HEK293 (cell line): ENCODE measurements at regions not wholly inside any gene's neighbourhood (a gene's known extent, or its start where the extent isn't known, plus 50 kb on each side); places are given as distances from the start of the nearest gene placed in this dataset.

Experiments used
- CTCF ChIA-PET: fragments of 350-600 bp; formaldehyde crosslinking; extraction: SDS; loops from one replicate; lab custom pipeline; 2021; ENCODE audit warnings: antibody characterized with exemption; lab: Yijun Ruan, JAX
- POLR2A ChIA-PET: fragments of 300-600 bp; formaldehyde crosslinking; extraction: SDS; loops from one replicate; lab custom pipeline; 2020; ENCODE audit warnings: antibody characterized with exemption, inconsistent platforms; lab: Yijun Ruan, JAX
- H3K27ac ChIP-seq: fragments of 200-500 bp; sonication (Bioruptor generic); 2 replicates; pipeline ENCODE4 v1.5.1; 2014; ENCODE audit warnings: low read depth, low read length, control low read depth, inconsistent platforms; ENCODE audit errors: extremely low read depth
- H3K36me3 ChIP-seq, 2 experiments: fragments of 200-500 bp in 1 of 2; sonication (Bioruptor generic) in 1 of 2; 1 replicate in 1 of 2; 2 replicates in 1 of 2; pipeline ENCODE4 v1.5.1; 2014 to 2017; ENCODE audit warnings: inconsistent platforms in 2 of 2, low read length in 2 of 2; ENCODE audit not compliant: control insufficient read depth in 2 of 2, insufficient read depth in 1 of 2
- H3K4me1 ChIP-seq: fragments of 200-500 bp; sonication (Bioruptor generic); 2 replicates; pipeline ENCODE4 v1.5.1; 2014; ENCODE audit warnings: mild to moderate bottlenecking, low read length, inconsistent platforms; ENCODE audit not compliant: control insufficient read depth, insufficient read depth
- H3K4me3 ChIP-seq: 2 replicates; pipeline ENCODE4 v1.5.1; 2011; ENCODE audit warnings: low read depth, mild to moderate bottlenecking, control low read depth, low read length, moderate library complexity
- H3K9me3 ChIP-seq: fragments of 200-500 bp; sonication (Bioruptor generic); 2 replicates; pipeline ENCODE4 v1.5.1; 2014; ENCODE audit warnings: low read depth, low read length, inconsistent platforms; ENCODE audit not compliant: control insufficient read depth, insufficient read depth
- FEZF1 ChIP-seq: fragments of 450-650 bp; formaldehyde crosslinking; IDR thresholded peaks from 2 replicates; pipeline ENCODE4 v1.5.1; 2016; ENCODE audit warnings: missing biosample characterization, missing genetic modification characterization
- KLF1 ChIP-seq: fragments of 450-650 bp; formaldehyde crosslinking; IDR thresholded peaks from 2 replicates; pipeline ENCODE4 v1.5.1; 2016; ENCODE audit warnings: missing biosample characterization, missing genetic modification characterization
- KLF8 ChIP-seq: fragments of 450-650 bp; formaldehyde crosslinking; IDR thresholded peaks from 2 replicates; pipeline ENCODE4 v1.5.1; 2016; ENCODE audit warnings: missing biosample characterization, missing genetic modification characterization
- PRDM10 ChIP-seq: fragments of 450-650 bp; formaldehyde crosslinking; IDR thresholded peaks from 2 replicates; pipeline ENCODE4 v1.5.1; 2016; ENCODE audit warnings: missing biosample characterization, missing genetic modification characterization
- SCRT2 ChIP-seq: fragments of 450-650 bp; formaldehyde crosslinking; IDR thresholded peaks from 2 replicates; pipeline ENCODE4 v1.5.1; 2016; ENCODE audit warnings: missing biosample characterization, missing genetic modification characterization
- ZBTB21 ChIP-seq: fragments of 450-650 bp; formaldehyde crosslinking; IDR thresholded peaks from 2 replicates; pipeline ENCODE4 v1.5.1; 2017; ENCODE audit warnings: missing biosample characterization, missing genetic modification characterization
- ZBTB49 ChIP-seq: fragments of 450-650 bp; formaldehyde crosslinking; IDR thresholded peaks from 2 replicates; pipeline ENCODE4 v1.5.1; 2016; ENCODE audit warnings: missing biosample characterization, missing genetic modification characterization, low read depth
- ZFP37 ChIP-seq: fragments of 450-650 bp; formaldehyde crosslinking; IDR thresholded peaks from 2 replicates; pipeline ENCODE4 v1.5.1; 2016; ENCODE audit warnings: missing biosample characterization, missing genetic modification characterization
- ZNF138 ChIP-seq: fragments of 450-650 bp; formaldehyde crosslinking; IDR thresholded peaks from 2 replicates; pipeline ENCODE4 v1.5.1; 2016; ENCODE audit warnings: missing biosample characterization, missing genetic modification characterization, borderline replicate concordance
- ZNF184 ChIP-seq: fragments of 450-650 bp; IDR thresholded peaks from 2 replicates; pipeline ENCODE4 v1.5.1; 2018; ENCODE audit warnings: missing biosample characterization, mild to moderate bottlenecking, missing genetic modification characterization
- ZNF433 ChIP-seq: fragments of 450-650 bp; formaldehyde crosslinking; IDR thresholded peaks from 2 replicates; pipeline ENCODE4 v1.5.1; 2016; ENCODE audit warnings: missing biosample characterization, missing genetic modification characterization, low read depth
- ZNF48 ChIP-seq: fragments of 450-650 bp; formaldehyde crosslinking; IDR thresholded peaks from 2 replicates; pipeline ENCODE4 v1.5.1; 2016; ENCODE audit warnings: missing biosample characterization, missing genetic modification characterization
- ZNF529 ChIP-seq: fragments of 450-650 bp; formaldehyde crosslinking; IDR thresholded peaks from 2 replicates; pipeline ENCODE4 v1.5.1; 2017; ENCODE audit warnings: missing genetic modification characterization, missing biosample characterization; ENCODE audit not compliant: insufficient replicate concordance
- ZNF621 ChIP-seq: fragments of 450-650 bp; formaldehyde crosslinking; IDR thresholded peaks from 2 replicates; pipeline ENCODE4 v1.5.1; 2017; ENCODE audit warnings: missing biosample characterization, missing genetic modification characterization
- ZNF645 ChIP-seq: fragments of 450-650 bp; formaldehyde crosslinking; IDR thresholded peaks from 2 replicates; pipeline ENCODE4; 2016; ENCODE audit warnings: missing biosample characterization, missing genetic modification characterization
- ZNF747 ChIP-seq: fragments of 450-650 bp; formaldehyde crosslinking; IDR thresholded peaks from 2 replicates; pipeline ENCODE4 v1.5.1; 2016; ENCODE audit warnings: missing biosample characterization, missing genetic modification characterization
- ZSCAN18 ChIP-seq: fragments of 450-650 bp; formaldehyde crosslinking; IDR thresholded peaks from 2 replicates; pipeline ENCODE4 v1.5.1; 2016; ENCODE audit warnings: missing biosample characterization, missing genetic modification characterization
- ZSCAN30 ChIP-seq: fragments of 450-650 bp; IDR thresholded peaks from 2 replicates; pipeline ENCODE4 v1.5.1; 2018; ENCODE audit warnings: missing biosample characterization, mild to moderate bottlenecking, missing genetic modification characterization, moderate library complexity

- no peak for TF ChIP-seq ZSCAN18 (tag by site-specific recombination)
- TF ChIP-seq ZNF184 (tag by site-specific recombination) = no peak
- TF ChIP-seq KLF8 = no peak
- no peak for TF ChIP-seq ZBTB49 (tag by site-specific recombination)
- no peak for TF ChIP-seq ZNF48 (tag by site-specific recombination)
- no peak for TF ChIP-seq ZNF645 (tag by site-specific recombination)
- no peak for TF ChIP-seq ZNF621 (tag by site-specific recombination)
- no peak for TF ChIP-seq ZBTB21 (tag by site-specific recombination)
- TF ChIP-seq ZFP37 (tag by site-specific recombination) = no peak
Measured at GRCh38 chr6:12436683-12437082, 146.5 kb downstream of the EDN1 start (continued).

- H3K36me3 ChIP-seq = no peaks in the 10 kb centered on the region
- ChIA-PET CTCF (interaction anchor here (0.8 to 1.1 kb wide), 3 partner anchors 43 to 147 kb away, joined by 3 to 7 read pairs (median 6); no protein-coding TSS in a partner anchor), POLR2A (no interaction called here)
- no peak overlapping the region for H3K4me3 ChIP-seq
- H3K4me1 ChIP-seq = no peaks in the 10 kb centered on the region
- H3K9me3 ChIP-seq = no peaks in the 10 kb centered on the region
- H3K27ac ChIP-seq = no peak overlapping the region
- TF ChIP-seq FEZF1 = no peak
- no peak for TF ChIP-seq KLF1 (tag by site-specific recombination)
- no peak for TF ChIP-seq ZNF747 (tag by site-specific recombination)
- no peak for TF ChIP-seq ZSCAN30 (tag by site-specific recombination)
- no peak for TF ChIP-seq ZNF529 (tag by site-specific recombination)
- no peak for TF ChIP-seq ZNF433
- TF ChIP-seq ZNF138 = no peak
- TF ChIP-seq PRDM10 = no peak
- TF ChIP-seq SCRT2 (tag by site-specific recombination) = no peak
Measured at GRCh38 chr6:12439296-12439695, 149.1 kb downstream of the EDN1 start.
